ENCODE measurements at regions not wholly inside any gene's neighbourhood (a gene's known extent, or its start where the extent isn't known, plus 50 kb on each side); places are given as distances from the start of the nearest gene placed in this dataset.
"Not testable (repeated sequence)": the region's sequence is repeated elsewhere in the genome, so short reads cannot be mapped to it uniquely, and the experiment has no call there.

DNA sequence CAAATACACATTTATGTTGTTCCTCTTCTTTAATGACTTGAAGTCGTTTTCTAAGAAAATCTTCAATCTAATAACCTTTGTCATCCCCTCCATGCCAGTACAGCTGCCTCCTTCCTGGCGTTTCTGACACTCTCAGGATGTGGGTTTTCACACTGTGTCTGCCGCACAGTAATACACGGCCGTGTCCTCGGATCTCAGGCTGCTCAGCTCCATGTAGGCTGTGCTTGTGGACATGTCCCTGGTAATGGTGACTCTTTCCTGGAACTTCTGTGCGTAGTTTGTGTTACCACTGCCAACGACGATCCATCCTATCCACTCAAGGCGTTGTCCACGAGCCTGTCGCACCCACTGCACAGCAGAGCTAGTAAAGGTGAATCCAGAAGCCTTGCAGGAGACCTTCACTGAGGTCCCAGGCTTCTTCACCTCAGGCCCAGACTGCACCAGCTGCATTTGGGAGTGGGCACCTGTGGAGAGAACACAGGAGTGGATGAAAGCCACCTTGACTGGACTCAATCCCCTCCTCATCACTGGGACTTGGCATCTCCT is 1095.9 kb downstream of the TMEM121 start:
- H3K36me3 Mint-ChIP-seq = no peaks in the 10 kb centered on the region
- DNase-seq (peak; percentile 80), ATAC-seq (peak; percentile 54)
- CTCF ChIA-PET = interaction anchor here (0.8 to 2.0 kb wide), 7 partner anchors 10 to 72 kb away, joined by 3 to 7 read pairs (median 4); no protein-coding TSS in a partner anchor
- no peak overlapping the region for H3K27ac Mint-ChIP-seq
- H3K27me3 Mint-ChIP-seq = peaks cover 61% of the 10 kb centered on the region
- no peaks in the 10 kb centered on the region for H3K9me3 Mint-ChIP-seq (ENCODE audit: low read depth)
- H3K4me3 Mint-ChIP-seq = no peak overlapping the region
- H3K4me1 Mint-ChIP-seq = peaks cover 29% of the 10 kb centered on the region

DNA sequence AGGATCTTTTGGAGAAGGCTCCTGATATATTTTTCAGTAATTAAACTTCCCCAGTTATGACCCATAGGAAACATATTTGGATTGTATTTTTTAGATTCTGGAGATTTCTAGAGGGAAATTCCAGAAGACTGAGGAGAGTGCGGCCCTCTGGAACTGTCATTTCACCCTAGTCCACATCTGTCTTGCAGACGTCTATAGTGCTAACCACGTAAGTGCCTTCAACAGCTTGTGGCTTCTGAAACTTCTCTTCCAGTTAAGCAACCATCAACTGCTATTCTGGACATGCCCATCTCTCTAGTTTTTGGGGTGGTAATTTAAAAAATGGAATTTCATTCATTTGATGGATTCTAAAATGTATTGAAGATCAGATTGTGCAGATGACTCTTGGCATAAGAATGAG is 1098.8 kb downstream of the TMEM121 start:
- no peak overlapping the region for H3K4me3 Mint-ChIP-seq
- H3K4me1 Mint-ChIP-seq = peaks cover 32% of the 10 kb centered on the region
- no peak overlapping the region for H3K27ac Mint-ChIP-seq
- H3K36me3 Mint-ChIP-seq = no peaks in the 10 kb centered on the region
- DNase-seq (no peak), ATAC-seq (no peak)
- no peaks in the 10 kb centered on the region for H3K9me3 Mint-ChIP-seq (ENCODE audit: low read depth)
- H3K27me3 Mint-ChIP-seq = peaks cover 71% of the 10 kb centered on the region
- CTCF ChIA-PET = interaction anchor here (1.0 to 1.6 kb wide), 4 partner anchors 19 to 68 kb away, joined by 3 to 5 read pairs (median 3); no protein-coding TSS in a partner anchor

DNA sequence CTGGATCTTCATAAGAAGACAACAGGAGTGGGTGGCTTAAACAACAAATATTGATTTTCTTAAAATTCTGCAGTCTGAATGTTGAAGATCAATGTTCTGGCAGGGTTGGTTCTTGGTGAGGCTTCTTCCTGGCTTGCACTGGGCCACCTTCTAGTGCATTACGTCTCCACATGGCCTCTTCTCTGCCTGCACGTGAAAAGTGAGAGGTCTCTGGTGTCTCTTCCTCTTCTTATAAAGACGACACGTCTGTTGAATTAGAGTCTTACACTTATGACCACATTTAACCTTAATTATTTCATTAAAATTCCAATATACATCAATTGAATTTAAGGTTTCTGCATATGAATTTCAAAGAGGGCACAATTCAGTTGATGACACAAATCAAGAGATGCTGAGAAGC is 1100.1 kb downstream of the TMEM121 start:
- peaks cover 68% of the 10 kb centered on the region for H3K27me3 Mint-ChIP-seq

DNA sequence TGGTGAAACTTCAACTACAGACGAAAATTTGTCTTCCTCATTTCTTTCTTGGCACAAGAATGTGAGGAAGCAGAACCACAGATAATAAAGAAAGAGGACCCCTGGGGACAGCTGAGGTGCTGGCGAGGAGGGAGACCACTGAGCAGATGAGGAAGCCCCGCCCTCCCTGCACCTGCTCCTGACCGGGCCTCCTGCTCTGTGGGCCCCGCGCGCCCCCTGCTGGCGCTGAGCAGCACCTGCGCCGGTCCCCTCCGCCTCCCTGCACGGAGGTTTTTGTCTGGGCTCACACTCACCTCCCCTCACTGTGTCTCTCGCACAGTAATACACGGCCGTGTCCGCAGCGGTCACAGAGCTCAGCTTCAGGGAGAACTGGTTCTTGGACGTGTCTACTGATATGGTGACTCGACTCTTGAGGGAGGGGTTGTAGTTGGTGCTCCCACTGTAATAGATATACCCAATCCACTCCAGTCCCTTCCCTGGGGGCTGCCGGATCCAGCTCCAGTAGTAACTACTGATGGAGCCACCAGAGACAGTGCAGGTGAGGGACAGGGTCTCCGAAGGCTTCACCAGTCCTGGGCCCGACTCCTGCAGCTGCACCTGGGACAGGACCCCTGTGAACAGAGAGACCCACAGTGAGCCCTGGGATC is 1100.7 kb downstream of the TMEM121 start:
- ATAC-seq = peak; percentile 87
- peak; percentile 79 for DNase-seq
- not testable (repeated sequence) for H3K36me3 Mint-ChIP-seq; H3K27ac Mint-ChIP-seq; H3K4me3 Mint-ChIP-seq; H3K9me3 Mint-ChIP-seq (ENCODE audit: low read depth)
- Mint-ChIP-seq H3K27me3 (peaks cover 65% of the 10 kb centered on the region), H3K4me1 (peaks cover 33% of the 10 kb centered on the region)
- CTCF ChIA-PET = interaction anchor here (1.2 to 2.0 kb wide), 5 partner anchors 9 to 37 kb away, joined by 4 to 7 read pairs (median 6); no protein-coding TSS in a partner anchor

More for the DNA sequence above, 1100.1 kb downstream of the TMEM121 start:
- H3K9me3 Mint-ChIP-seq (ENCODE audit: low read depth); DNase-seq; ATAC-seq; H3K4me3 Mint-ChIP-seq; H3K27ac Mint-ChIP-seq; H3K36me3 Mint-ChIP-seq: not testable (repeated sequence)
- H3K4me1 Mint-ChIP-seq = peaks cover 34% of the 10 kb centered on the region
- CTCF ChIA-PET = interaction anchor here (1.2 to 2.0 kb wide), 5 partner anchors 8 to 37 kb away, joined by 4 to 7 read pairs (median 6); no protein-coding TSS in a partner anchor

DNA sequence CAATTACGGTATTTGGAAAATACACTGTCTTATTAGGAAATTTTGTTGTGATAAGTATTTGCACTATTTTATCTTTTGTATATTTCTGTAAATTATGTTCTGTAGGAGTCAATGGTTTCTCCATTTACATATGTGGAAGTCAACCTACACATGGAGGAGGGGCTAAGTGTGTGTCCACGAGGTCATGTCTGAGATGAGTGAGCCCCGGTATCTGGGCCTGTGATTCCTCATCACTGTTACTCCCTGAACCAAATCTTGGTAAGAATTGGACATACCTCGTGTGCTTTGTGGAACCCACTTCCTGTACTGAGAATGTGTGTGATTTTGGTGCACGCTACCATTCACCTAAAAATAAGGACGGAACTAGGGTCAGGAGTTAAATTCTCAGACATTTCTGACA is 1105.5 kb downstream of the TMEM121 start:
- CTCF ChIA-PET = interaction anchor here (1.6 to 1.9 kb wide), 2 partner anchors 9 to 14 kb away, joined by 4 read pairs; no protein-coding TSS in a partner anchor

DNA sequence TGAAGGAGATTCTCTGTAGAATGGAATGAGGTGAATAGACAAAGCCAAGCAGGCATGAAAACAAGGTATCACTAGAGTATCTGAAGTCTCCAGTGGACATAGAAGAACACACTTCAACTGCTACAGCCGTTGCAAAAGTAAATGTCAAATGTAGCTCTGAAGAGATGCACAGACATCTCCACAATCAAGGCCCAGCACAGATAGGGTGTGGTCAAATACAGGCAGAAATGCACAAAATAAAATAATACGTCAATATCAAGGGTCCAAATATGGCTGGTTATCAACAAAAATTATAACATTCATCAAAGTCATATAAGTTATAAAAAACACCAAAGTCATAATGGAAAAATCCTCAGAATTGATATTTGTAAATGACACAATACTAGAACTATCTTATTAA is 1107.3 kb downstream of the TMEM121 start:
- Mint-ChIP-seq H3K27ac (no peak overlapping the region), H3K4me3 (no peak overlapping the region), H3K36me3 (no peaks in the 10 kb centered on the region), H3K4me1 (peaks cover 10% of the 10 kb centered on the region), H3K27me3 (peaks cover 58% of the 10 kb centered on the region), H3K9me3 (ENCODE audit: low read depth) (no peaks in the 10 kb centered on the region)
- ATAC-seq = no peak
- no peak for DNase-seq
- CTCF ChIA-PET = interaction anchor here (1.4 to 1.6 kb wide), 2 partner anchors 25 to 29 kb away, joined by 4 read pairs; no protein-coding TSS in a partner anchor

More for the DNA sequence above, 1105.5 kb downstream of the TMEM121 start:
- ATAC-seq (peak; percentile 41), DNase-seq (no peak)
- no peak overlapping the region for H3K4me3 Mint-ChIP-seq
- H3K36me3 Mint-ChIP-seq = no peaks in the 10 kb centered on the region
- no peaks in the 10 kb centered on the region for H3K9me3 Mint-ChIP-seq (ENCODE audit: low read depth)
- H3K27ac Mint-ChIP-seq = no peak overlapping the region
- peaks cover 14% of the 10 kb centered on the region for H3K4me1 Mint-ChIP-seq
- peaks cover 65% of the 10 kb centered on the region for H3K27me3 Mint-ChIP-seq

DNA sequence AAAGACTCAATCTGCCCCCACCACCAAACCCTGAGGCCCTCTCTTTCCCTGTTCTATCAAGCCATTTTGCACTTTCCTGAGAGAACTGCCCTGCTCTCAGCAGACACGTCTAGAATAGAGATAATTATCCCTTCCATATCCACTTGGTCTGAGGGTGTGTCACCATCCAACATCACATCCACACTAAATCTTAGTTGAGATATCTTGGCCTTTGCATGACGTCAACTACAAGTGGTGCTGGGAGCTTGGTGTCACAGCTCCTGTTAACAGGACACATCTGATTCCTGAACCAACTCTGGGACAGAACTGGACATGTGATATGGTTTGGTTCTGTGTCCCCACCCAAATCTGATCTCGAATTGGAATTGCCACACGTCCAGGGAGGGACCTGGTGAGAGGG is 1109.2 kb downstream of the TMEM121 start:
- Mint-ChIP-seq H3K27me3 (peaks cover 47% of the 10 kb centered on the region), H3K36me3 (no peaks in the 10 kb centered on the region), H3K4me1 (peaks cover 10% of the 10 kb centered on the region), H3K27ac (no peak overlapping the region), H3K4me3 (no peak overlapping the region), H3K9me3 (ENCODE audit: low read depth) (no peaks in the 10 kb centered on the region)
- CTCF ChIA-PET = interaction anchor here (1.0 to 1.1 kb wide), 3 partner anchors 14 to 28 kb away, joined by 3 read pairs; no protein-coding TSS in a partner anchor
- ATAC-seq (no peak), DNase-seq (no peak)

DNA sequence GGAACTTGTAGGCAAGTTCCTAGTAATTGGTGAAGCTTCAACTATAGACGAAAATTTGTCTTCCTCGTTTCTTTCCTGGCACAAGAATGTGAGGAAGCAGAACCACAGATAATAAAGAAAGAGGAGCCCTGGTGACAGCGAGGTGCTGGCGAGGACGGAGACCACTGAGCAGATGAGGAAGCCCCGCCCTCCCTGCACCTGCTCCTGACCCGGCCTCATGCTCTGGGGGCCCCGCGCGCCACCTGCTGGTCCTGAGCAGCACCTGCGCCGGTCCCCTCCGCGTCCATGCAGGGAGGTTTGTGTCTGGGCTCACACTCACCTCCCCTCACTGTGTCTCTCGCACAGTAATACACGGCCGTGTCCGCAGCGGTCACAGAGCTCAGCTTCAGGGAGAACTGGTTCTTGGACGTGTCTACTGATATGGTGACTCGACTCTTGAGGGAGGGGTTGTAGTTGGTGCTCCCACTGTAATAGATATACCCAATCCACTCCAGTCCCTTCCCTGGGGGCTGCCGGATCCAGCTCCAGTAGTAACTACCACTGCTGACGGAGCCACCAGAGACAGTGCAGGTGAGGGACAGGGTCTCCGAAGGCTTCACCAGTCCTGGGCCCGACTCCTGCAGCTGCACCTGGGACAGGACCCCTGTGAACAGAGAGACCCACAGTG is 1112.5 kb downstream of the TMEM121 start:
- H3K4me3 Mint-ChIP-seq; H3K4me1 Mint-ChIP-seq; H3K9me3 Mint-ChIP-seq (ENCODE audit: low read depth); H3K27ac Mint-ChIP-seq; H3K36me3 Mint-ChIP-seq: not testable (repeated sequence)
- DNase-seq = peak; percentile 72
- CTCF ChIA-PET = interaction anchor here (1.0 to 3.0 kb wide), 8 partner anchors 8 to 218 kb away, joined by 3 to 11 read pairs (median 4); no protein-coding TSS in a partner anchor
- peak; percentile 51 for ATAC-seq
- peaks cover 42% of the 10 kb centered on the region for H3K27me3 Mint-ChIP-seq

DNA sequence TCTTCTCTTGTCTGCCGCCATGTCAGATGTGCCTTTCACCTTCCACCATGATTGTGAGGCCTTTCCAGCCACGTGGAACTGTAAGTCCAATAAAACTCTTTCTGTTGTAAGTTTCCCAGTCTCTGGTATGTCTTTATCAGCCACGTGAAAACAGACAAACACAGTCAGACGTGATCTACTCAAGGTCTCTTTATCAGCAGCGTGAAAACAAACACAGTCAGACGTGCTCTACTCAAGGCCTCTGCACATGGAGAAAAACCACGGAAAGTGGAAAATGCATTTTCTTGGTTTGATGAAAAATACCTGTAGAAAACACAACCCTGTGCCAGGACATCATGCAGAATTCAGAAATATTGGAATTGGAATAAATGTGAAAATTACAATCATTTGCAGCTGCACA is 1115.7 kb downstream of the TMEM121 start:
- CTCF ChIA-PET = interaction anchor here (0.5 kb wide), 1 partner anchor 71 kb away, joined by 3 read pairs; no protein-coding TSS in a partner anchor
- Mint-ChIP-seq H3K36me3 (no peaks in the 10 kb centered on the region), H3K27me3 (peaks cover 32% of the 10 kb centered on the region), H3K4me1 (peaks cover 2% of the 10 kb centered on the region), H3K4me3 (no peak overlapping the region), H3K27ac (no peak overlapping the region), H3K9me3 (ENCODE audit: low read depth) (no peaks in the 10 kb centered on the region)
- DNase-seq = no peak
- no peak for ATAC-seq

DNA sequence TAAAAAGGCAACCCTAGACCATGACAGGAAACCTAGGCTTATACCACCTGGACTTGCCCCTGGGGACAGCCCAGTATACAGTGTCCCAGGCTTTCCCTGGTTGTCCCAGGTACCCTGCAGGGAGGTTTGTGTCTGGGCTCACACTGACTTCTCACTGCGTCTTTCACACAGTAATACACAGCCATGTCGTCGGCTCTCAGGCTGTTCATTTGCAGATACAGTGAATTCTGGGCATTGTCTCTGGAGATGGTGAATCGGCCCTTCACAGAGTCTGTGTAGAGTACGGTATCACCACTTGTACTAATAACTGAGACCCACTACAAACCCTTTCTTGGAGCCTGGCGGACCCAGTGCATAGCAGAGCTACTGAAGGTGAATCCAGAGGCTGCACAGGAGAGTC is 1116.6 kb downstream of the TMEM121 start:
- H3K4me3 Mint-ChIP-seq; ATAC-seq; H3K4me1 Mint-ChIP-seq; DNase-seq; CTCF ChIA-PET; H3K36me3 Mint-ChIP-seq; H3K9me3 Mint-ChIP-seq (ENCODE audit: low read depth); H3K27ac Mint-ChIP-seq: not testable (repeated sequence)
- peaks cover 34% of the 10 kb centered on the region for H3K27me3 Mint-ChIP-seq

DNA sequence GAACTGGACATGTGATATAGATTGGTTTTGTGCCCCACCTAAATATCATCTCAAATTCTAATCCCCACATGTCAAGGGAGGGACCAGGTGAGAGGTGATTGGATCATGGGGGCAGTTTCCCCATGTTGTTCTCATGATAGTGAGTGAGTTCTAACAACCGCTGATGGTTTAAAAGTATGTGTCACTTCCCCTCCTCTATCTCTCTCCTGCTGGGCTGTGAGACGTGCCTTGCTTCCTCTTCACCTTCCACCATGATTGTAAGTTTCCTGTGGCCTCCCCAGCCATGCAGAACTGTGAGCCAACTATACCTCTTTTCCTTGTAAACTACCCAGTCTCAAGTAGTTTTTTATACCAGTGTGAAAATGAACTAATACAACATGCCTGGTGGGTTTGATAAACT is 1122.5 kb downstream of the TMEM121 start:
- peaks cover 47% of the 10 kb centered on the region for H3K27me3 Mint-ChIP-seq
- H3K4me1 Mint-ChIP-seq; H3K36me3 Mint-ChIP-seq; ATAC-seq; H3K4me3 Mint-ChIP-seq; H3K27ac Mint-ChIP-seq; H3K9me3 Mint-ChIP-seq (ENCODE audit: low read depth); DNase-seq: not testable (repeated sequence)
- CTCF ChIA-PET = interaction anchor here (1.6 to 3.4 kb wide), 2 partner anchors 14 to 17 kb away, joined by 4 to 16 read pairs; no protein-coding TSS in a partner anchor

DNA sequence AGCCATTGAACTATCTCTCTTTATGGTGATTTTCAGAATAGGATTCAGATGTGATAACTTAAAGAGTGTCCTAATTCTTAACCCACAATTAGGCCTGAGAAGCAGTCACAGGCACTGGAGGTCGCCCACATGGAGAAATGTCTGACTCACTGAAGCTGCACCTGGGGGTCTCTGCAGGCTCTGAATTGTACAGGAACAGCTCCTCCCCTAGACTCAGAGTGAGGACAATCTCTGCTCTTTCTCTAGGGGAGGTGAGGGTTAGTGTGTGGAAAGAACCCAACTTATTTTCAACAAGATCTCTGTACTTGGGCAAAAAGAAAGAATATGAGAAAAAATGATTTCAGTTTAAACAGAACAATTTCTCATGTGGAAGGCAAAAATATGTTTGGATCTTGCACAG is 1124.6 kb downstream of the TMEM121 start:
- no peak overlapping the region for H3K27ac Mint-ChIP-seq
- no peak overlapping the region for H3K4me3 Mint-ChIP-seq
- H3K36me3 Mint-ChIP-seq = peaks cover 2% of the 10 kb centered on the region
- peaks cover 2% of the 10 kb centered on the region for H3K9me3 Mint-ChIP-seq (ENCODE audit: low read depth)
- CTCF ChIA-PET = interaction anchor here (1.0 kb wide), 1 partner anchor 13 kb away, joined by 5 read pairs; no protein-coding TSS in a partner anchor
- H3K27me3 Mint-ChIP-seq = peaks cover 54% of the 10 kb centered on the region
- ATAC-seq = no peak
- no peaks in the 10 kb centered on the region for H3K4me1 Mint-ChIP-seq
- no peak for DNase-seq

DNA sequence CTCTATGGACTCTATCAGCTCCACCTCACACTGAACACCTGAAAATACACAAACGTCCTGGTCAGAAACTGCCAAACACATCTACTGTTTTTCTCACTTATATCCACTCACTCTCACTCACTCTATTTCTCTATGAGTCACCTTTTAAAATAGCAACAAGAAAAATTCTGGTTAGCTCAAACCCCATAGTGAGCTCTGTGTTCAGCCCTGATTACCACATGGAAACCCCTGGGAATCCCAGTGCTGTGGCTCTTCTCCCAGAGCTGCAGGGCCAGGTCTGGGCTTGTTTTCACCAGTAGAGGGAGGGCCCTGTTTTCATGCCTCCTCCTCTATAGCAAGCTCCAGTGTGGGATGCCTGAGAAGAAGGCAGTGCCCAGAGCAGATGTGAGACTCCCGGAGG is 1126.1 kb downstream of the TMEM121 start:
- CTCF ChIA-PET = interaction anchor here (0.6 to 1.2 kb wide), 4 partner anchors 9 to 342 kb away, joined by 3 to 5 read pairs (median 4); no protein-coding TSS in a partner anchor

More for the DNA sequence above, 1126.1 kb downstream of the TMEM121 start:
- ATAC-seq = no peak
- Mint-ChIP-seq H3K4me3 (no peak overlapping the region), H3K9me3 (ENCODE audit: low read depth) (peaks cover 2% of the 10 kb centered on the region), H3K36me3 (peaks cover 2% of the 10 kb centered on the region), H3K27ac (no peak overlapping the region), H3K4me1 (peaks cover 2% of the 10 kb centered on the region), H3K27me3 (peaks cover 55% of the 10 kb centered on the region)
- no peak for DNase-seq

All from activated CD8-positive, alpha-beta memory T cell treated with anti-CD3 and anti-CD28 coated beads, Interleukin-2, amount 10 ng/mL, durations not matched to agents 7 days and 5 days (primary cell).